GM21737 (cell line): ENCODE measurements at regions not wholly inside any gene's neighbourhood (a gene's known extent, or its start where the extent isn't known, plus 50 kb on each side); places are given as distances from the start of the nearest gene placed in this dataset.

Source experiments
- ATAC-seq: cut with Tn5 transposase; IDR thresholded peaks from one replicate; pipeline ENCODE4 v1.9.1; 2021; ENCODE audit warnings: mild to moderate bottlenecking, moderate library complexity; ENCODE audit not compliant: unreplicated experiment

GRCh38 chr3:176737480-176738110 is 459.7 kb downstream of the TBL1XR1 start:
- ATAC-seq: no peak

- no peak for ATAC-seq
Measured at GRCh38 chr3:176734146-176734545, 463.1 kb downstream of the TBL1XR1 start.

- ATAC-seq: no peak
Measured at GRCh38 chr3:176724394-176724759, 472.9 kb downstream of the TBL1XR1 start.

GRCh38 chr3:176723758-176724393 is 473.4 kb downstream of the TBL1XR1 start:
- no peak for ATAC-seq

- ATAC-seq: no peak
Measured at GRCh38 chr3:176714034-176714433, 483.2 kb downstream of the TBL1XR1 start.

GRCh38 chr3:176712191-176712590 is 485.1 kb downstream of the TBL1XR1 start:
- ATAC-seq: no peak

GRCh38 chr3:176699288-176699687 is 498.0 kb downstream of the TBL1XR1 start:
- no peak for ATAC-seq

GRCh38 chr3:176697284-176697889 is 499.9 kb downstream of the TBL1XR1 start:
- ATAC-seq: no peak

- no peak for ATAC-seq
Measured at GRCh38 chr3:176696816-176697215, 500.5 kb downstream of the TBL1XR1 start.

GRCh38 chr3:176692966-176693785 is 504.1 kb downstream of the TBL1XR1 start:
- no peak for ATAC-seq

- ATAC-seq: no peak
Measured at GRCh38 chr3:176692199-176692965, 504.9 kb downstream of the TBL1XR1 start.

- ATAC-seq: no peak
Measured at GRCh38 chr3:176690083-176690869, 507.0 kb downstream of the TBL1XR1 start.

- ATAC-seq: no peak
Measured at GRCh38 chr3:176687754-176688153, 509.5 kb downstream of the TBL1XR1 start.

- ATAC-seq: no peak
Measured at GRCh38 chr3:176683382-176683781, 513.9 kb downstream of the TBL1XR1 start.

- ATAC-seq: no peak
Measured at GRCh38 chr3:176663837-176664831, 533.1 kb downstream of the TBL1XR1 start.

- ATAC-seq: no peak
Measured at GRCh38 chr3:176663387-176663786, 533.9 kb downstream of the TBL1XR1 start.

GRCh38 chr3:176661432-176661964 is 535.8 kb downstream of the TBL1XR1 start:
- ATAC-seq: no peak

GRCh38 chr3:176655404-176656094 is 541.7 kb downstream of the TBL1XR1 start:
- no peak for ATAC-seq
